KMS-11 (cell line): ENCODE measurements at regions not wholly inside any gene's neighbourhood (a gene's known extent, or its start where the extent isn't known, plus 50 kb on each side); places are given as distances from the start of the nearest gene placed in this dataset.
"Not testable (repeated sequence)": the region's sequence is repeated elsewhere in the genome, so short reads cannot be mapped to it uniquely, and the experiment has no call there.

ENCODE experiments used
- H2AFZ ChIP-seq: fragments of 200-600 bp; sonication (generic); 2 replicates; pipeline ENCODE4 v1.6.1; 2016; ENCODE audit warnings: antibody characterized with exemption, mixed run types, low read depth
- H3K27ac ChIP-seq: fragments of 200-600 bp; sonication (generic); 2 replicates; pipeline ENCODE4 v1.6.1; 2016; ENCODE audit warnings: mild to moderate bottlenecking, mixed run types
- H3K27me3 ChIP-seq: fragments of 200-600 bp; sonication (generic); 2 replicates; pipeline ENCODE4 v1.6.1; 2017; ENCODE audit warnings: mild to moderate bottlenecking, low read depth, mixed run types, moderate library complexity; ENCODE audit not compliant: insufficient read depth
- H3K36me3 ChIP-seq: fragments of 200-600 bp; sonication (generic); 2 replicates; pipeline ENCODE4 v1.6.1; 2017; ENCODE audit warnings: mild to moderate bottlenecking, mixed run types; ENCODE audit not compliant: insufficient read depth
- H3K4me1 ChIP-seq: fragments of 200-600 bp; sonication (generic); 2 replicates; pipeline ENCODE4 v1.6.1; 2016; ENCODE audit warnings: mild to moderate bottlenecking, low read depth, mixed run types; ENCODE audit not compliant: poor library complexity, severe bottlenecking
- H3K4me2 ChIP-seq: fragments of 200-600 bp; sonication (generic); 2 replicates; pipeline ENCODE4 v1.7.0; 2016; ENCODE audit warnings: mild to moderate bottlenecking, mixed run types
- H3K4me3 ChIP-seq: fragments of 200-600 bp; sonication (generic); IDR thresholded peaks from 2 replicates; pipeline ENCODE4 v1.6.1; 2017; ENCODE audit warnings: low read depth, low read length, mixed read lengths; ENCODE audit not compliant: insufficient read depth
- H3K79me2 ChIP-seq: fragments of 200-600 bp; sonication (generic); 2 replicates; pipeline ENCODE4 v1.6.1; 2016; ENCODE audit warnings: low read depth, mixed run types; ENCODE audit not compliant: insufficient read depth
- H3K9ac ChIP-seq: fragments of 200-600 bp; sonication (generic); 2 replicates; pipeline ENCODE4 v1.6.1; 2016; ENCODE audit warnings: mild to moderate bottlenecking, mixed run types
- H4K20me1 ChIP-seq: fragments of 200-600 bp; sonication (generic); 2 replicates; pipeline ENCODE4 v1.6.1; 2016; ENCODE audit warnings: mild to moderate bottlenecking, mixed run types; ENCODE audit not compliant: insufficient read depth
- TF ChIP-seq, protein P1 (sequence below): fragments of 200-600 bp; sonication (generic); conservative IDR thresholded peaks from 2 replicates; pipeline ENCODE4 v1.6.1; 2017; ENCODE audit warnings: low read depth, mild to moderate bottlenecking, antibody characterized with exemption, low read length, moderate library complexity, mixed read lengths

DNA sequence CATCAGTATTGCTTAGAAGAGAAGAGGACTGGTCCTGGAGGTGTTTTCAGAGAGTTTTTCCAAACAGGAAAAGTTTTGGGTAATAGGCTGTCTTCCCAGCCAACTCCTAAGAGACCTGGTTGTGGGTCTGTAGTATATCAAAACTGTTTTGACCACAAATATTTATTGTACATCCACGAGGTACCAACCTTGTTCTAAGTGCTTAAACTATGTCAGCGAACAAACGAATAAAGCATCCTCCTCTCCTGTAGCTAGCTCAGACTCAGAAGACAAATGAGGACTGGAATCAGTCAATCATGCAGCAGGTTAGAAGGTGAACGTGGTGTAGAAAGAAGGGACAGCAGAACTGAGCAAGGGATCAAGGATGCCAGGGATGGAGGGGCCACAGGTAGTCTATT lies 61.6 kb upstream of the MKI67 start:
- Histone ChIP-seq H3K4me1 (no peaks in the 10 kb centered on the region), H3K27me3 (no peaks in the 10 kb centered on the region), H3K27ac (no peak overlapping the region), H3K4me3 (no peak overlapping the region), H3K9ac (no peak overlapping the region), H2AFZ (no peak overlapping the region), H3K36me3 (no peaks in the 10 kb centered on the region), H4K20me1 (no peaks in the 10 kb centered on the region), H3K79me2 (no peaks in the 10 kb centered on the region), H3K4me2 (no peak overlapping the region)
- TF ChIP-seq, protein P1, sequence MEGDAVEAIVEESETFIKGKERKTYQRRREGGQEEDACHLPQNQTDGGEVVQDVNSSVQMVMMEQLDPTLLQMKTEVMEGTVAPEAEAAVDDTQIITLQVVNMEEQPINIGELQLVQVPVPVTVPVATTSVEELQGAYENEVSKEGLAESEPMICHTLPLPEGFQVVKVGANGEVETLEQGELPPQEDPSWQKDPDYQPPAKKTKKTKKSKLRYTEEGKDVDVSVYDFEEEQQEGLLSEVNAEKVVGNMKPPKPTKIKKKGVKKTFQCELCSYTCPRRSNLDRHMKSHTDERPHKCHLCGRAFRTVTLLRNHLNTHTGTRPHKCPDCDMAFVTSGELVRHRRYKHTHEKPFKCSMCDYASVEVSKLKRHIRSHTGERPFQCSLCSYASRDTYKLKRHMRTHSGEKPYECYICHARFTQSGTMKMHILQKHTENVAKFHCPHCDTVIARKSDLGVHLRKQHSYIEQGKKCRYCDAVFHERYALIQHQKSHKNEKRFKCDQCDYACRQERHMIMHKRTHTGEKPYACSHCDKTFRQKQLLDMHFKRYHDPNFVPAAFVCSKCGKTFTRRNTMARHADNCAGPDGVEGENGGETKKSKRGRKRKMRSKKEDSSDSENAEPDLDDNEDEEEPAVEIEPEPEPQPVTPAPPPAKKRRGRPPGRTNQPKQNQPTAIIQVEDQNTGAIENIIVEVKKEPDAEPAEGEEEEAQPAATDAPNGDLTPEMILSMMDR = no peak

DNA sequence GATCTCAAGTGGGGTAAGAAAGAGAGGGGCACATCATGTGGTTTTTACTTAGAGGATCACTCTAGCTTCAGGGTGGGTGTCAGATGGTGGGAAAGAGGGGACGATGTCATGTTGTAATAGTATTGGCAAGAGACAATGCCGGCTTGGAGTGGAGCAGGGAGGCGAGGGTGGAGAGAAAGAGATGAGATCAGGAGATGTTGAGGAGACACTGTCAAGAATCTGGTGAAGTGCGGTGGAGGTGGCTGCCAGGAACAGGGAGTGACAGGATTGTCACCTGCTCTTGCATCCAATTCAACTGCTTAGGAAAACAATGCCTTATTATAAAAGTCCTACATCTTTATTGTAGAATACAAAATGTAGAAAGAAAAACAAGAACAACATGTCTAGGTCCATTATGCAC lies 63.0 kb upstream of the MKI67 start:
- Histone ChIP-seq H3K4me1 (no peaks in the 10 kb centered on the region), H3K27ac (no peak overlapping the region), H2AFZ (no peak overlapping the region), H4K20me1 (no peaks in the 10 kb centered on the region), H3K4me2 (no peak overlapping the region), H3K9ac (no peak overlapping the region), H3K36me3 (no peaks in the 10 kb centered on the region), H3K27me3 (no peaks in the 10 kb centered on the region), H3K79me2 (no peaks in the 10 kb centered on the region), H3K4me3 (no peak overlapping the region)
- TF ChIP-seq, protein P1 = no peak

DNA sequence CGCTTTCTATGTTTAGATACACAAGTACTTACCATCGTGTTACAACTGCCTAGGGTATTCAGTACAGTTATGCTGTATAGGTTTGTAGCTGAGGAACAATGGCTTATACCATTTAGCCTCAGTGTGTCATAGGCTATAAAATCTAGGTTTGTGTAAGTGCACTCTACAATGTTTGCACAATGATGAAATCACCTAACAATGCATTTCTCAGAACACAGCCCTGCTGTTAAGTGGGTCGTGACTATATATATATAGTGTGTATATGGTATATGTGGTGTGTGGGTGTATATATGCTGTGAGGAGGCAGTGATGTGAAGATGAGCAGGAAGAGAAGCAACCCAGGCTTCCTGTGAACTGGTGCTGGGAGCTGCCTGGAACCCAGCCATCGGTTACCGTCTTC lies 65.6 kb upstream of the MKI67 start:
- Histone ChIP-seq H3K27ac (no peak overlapping the region), H3K9ac (no peak overlapping the region), H3K36me3 (no peaks in the 10 kb centered on the region), H3K4me3 (no peak overlapping the region), H3K4me1 (no peaks in the 10 kb centered on the region), H4K20me1 (no peaks in the 10 kb centered on the region), H2AFZ (no peak overlapping the region), H3K27me3 (no peaks in the 10 kb centered on the region), H3K79me2 (no peaks in the 10 kb centered on the region), H3K4me2 (no peak overlapping the region)
- TF ChIP-seq, protein P1 = no peak

DNA sequence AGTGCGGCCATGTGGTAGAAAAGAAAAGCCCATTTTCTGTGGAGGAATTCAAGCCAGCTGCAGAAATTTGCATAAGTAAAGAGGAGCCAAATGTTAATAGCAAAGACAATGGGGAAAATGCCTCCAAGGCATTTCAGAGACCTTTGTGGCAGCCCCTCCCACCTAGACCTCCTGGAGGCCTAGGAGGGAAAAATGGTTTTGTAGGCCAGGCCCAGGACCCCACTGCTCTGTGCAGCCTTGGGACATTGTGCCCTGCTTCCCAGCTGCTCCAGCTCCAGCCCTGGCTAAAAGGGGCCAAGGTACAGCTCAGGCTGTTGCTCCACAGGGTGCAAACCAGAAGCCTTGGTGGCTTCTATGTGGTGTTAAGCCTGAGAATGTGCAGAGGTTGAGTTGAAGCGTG lies 75.6 kb upstream of the MKI67 start:
- H3K9ac ChIP-seq, H2AFZ ChIP-seq, H3K36me3 ChIP-seq, H3K4me3 ChIP-seq, H3K4me1 ChIP-seq, H3K27ac ChIP-seq, H3K4me2 ChIP-seq, H3K27me3 ChIP-seq, H3K79me2 ChIP-seq, H4K20me1 ChIP-seq: not testable (repeated sequence)

DNA sequence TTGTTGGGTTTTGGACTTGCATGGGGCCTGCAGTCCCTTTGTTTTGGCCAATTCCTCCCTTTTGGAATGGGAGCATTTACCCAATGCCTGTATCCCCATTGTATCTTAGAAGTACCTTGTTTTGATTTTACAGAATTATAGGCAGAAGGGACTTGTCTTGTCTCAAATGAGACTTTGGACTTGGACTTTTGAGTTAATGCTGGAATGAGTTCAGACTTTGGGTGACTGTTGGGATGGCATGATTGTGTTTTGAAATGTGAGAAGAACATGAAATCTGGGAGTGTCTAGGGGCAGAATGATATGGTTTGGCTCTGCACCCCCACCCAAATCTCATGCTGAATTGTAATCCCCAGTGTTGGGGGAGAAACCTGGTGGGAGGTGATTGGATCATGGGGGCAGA lies 76.8 kb upstream of the MKI67 start:
- Histone ChIP-seq H3K27me3 (no peaks in the 10 kb centered on the region), H3K36me3 (no peaks in the 10 kb centered on the region), H3K27ac (no peak overlapping the region), H3K4me1 (no peaks in the 10 kb centered on the region), H3K4me3 (no peak overlapping the region), H3K9ac (no peak overlapping the region), H3K4me2 (no peak overlapping the region), H3K79me2 (no peaks in the 10 kb centered on the region), H4K20me1 (no peaks in the 10 kb centered on the region), H2AFZ (no peak overlapping the region)
- TF ChIP-seq, protein P1 = no peak

DNA sequence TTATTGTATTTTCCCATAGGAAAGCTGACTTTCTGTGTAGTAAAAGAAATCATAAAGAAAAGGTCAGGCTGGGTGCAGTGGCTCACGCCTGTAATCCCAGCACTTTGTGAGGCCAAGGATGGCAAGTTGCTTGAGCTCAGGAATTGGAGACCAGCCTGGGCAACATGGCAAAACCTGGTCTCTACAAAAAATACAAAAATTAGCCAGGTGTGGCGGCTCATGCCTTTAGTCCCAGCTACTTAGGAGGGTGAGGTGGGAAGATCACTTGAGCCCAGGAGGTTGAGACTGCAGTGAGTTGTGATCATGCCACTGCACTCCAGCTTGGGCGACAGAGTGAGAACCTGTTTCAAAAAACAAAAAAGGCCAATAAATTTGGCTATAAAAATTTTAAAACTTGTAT lies 79.4 kb upstream of the MKI67 start:
- H2AFZ ChIP-seq, H3K4me1 ChIP-seq, H3K9ac ChIP-seq, H4K20me1 ChIP-seq, H3K27me3 ChIP-seq, H3K4me2 ChIP-seq, H3K36me3 ChIP-seq, H3K79me2 ChIP-seq, H3K4me3 ChIP-seq, H3K27ac ChIP-seq: not testable (repeated sequence)
